T-cell (primary cell): ENCODE measurements at regions not wholly inside any gene's neighbourhood (a gene's known extent, or its start where the extent isn't known, plus 50 kb on each side); places are given as distances from the start of the nearest gene placed in this dataset.

Source experiments
- ATAC-seq, 4 experiments: fragments of 200-7000 bp in 3 of 4; fragments of 150-1000 bp in 1 of 4; cut with Tn5 transposase; replicated peaks in 1 of 4; 1 replicate in 3 of 4; 2 replicates in 1 of 4; pipeline ENCODE4 v1.10.0; 2021; ENCODE audit warnings: moderate library complexity in 3 of 4, mild to moderate bottlenecking in 2 of 4, moderate number of reproducible peaks in 1 of 4
- CTCF ChIA-PET, 2 donors: fragments of 300-600 bp; sonication (Branson Sonifier 250); formaldehyde crosslinking; loops; one replicate each; lab custom pipeline; 2022; ENCODE audit warnings: antibody characterized with exemption in 2 of 2; lab: Charles Lee
- POLR2A ChIA-PET, 2 donors: fragments of 300-600 bp; sonication (Branson Sonifier 250); formaldehyde crosslinking; loops; one replicate each; lab custom pipeline; 2022; ENCODE audit warnings: antibody characterized with exemption in 2 of 2; lab: Charles Lee
- DNase-seq, 35 experiments: peaks; one replicate each; pipeline versions ENCODE4 v3.0.0 to v3.0.0-alpha.2; 2013 to 2023
- H3K27ac ChIP-seq: one replicate; pipeline ENCODE4 v1.5.1; 2013; ENCODE audit warnings: low read length
- H3K27me3 ChIP-seq, 2 experiments: replicated peaks in 1 of 2; 1 replicate in 1 of 2; 2 replicates in 1 of 2; pipeline versions ENCODE4 v1.6.1 to v1.7.0; 2013; ENCODE audit warnings: low read length in 1 of 2, mixed read lengths in 1 of 2; ENCODE audit not compliant: control insufficient read depth in 2 of 2, insufficient read depth in 2 of 2; ENCODE audit errors: extremely low read depth in 1 of 2
- H3K36me3 ChIP-seq, 2 donors: 1 replicate in 1 of 2; 2 replicates in 1 of 2; pipeline versions ENCODE4 v1.6.1 to v1.7.0; 2013; ENCODE audit warnings: low read length in 1 of 2; ENCODE audit not compliant: control insufficient read depth in 2 of 2, insufficient read depth in 1 of 2; ENCODE audit errors: extremely low read depth in 1 of 2
- H3K4me1 ChIP-seq, 2 experiments: 1 replicate in 1 of 2; 2 replicates in 1 of 2; pipeline versions ENCODE4 v1.6.1 to v1.7.0; 2013; ENCODE audit warnings: low read length in 2 of 2, mixed read lengths in 1 of 2; ENCODE audit not compliant: insufficient read depth in 2 of 2, control insufficient read depth in 1 of 2; ENCODE audit errors: extremely low read depth in 1 of 2
- H3K4me3 ChIP-seq, 2 donors: 1 replicate in 1 of 2; 2 replicates in 1 of 2; pipeline versions ENCODE4 v1.5.1 to v1.7.0; 2013; ENCODE audit warnings: mild to moderate bottlenecking in 2 of 2, low read length in 1 of 2, moderate library complexity in 1 of 2; ENCODE audit not compliant: control insufficient read depth in 1 of 2; ENCODE audit errors: extremely low read depth in 1 of 2
- H3K9me3 ChIP-seq: 2 replicates; pipeline ENCODE4 v1.7.0; 2013
- H3K27ac Mint-ChIP-seq, 2 donors: one replicate each; pipeline ENCODE4 v1.8.0; 2020 to 2021; ENCODE audit warnings: mild to moderate bottlenecking in 2 of 2, mixed read lengths in 2 of 2
- H3K27me3 Mint-ChIP-seq, 2 donors: one replicate each; pipeline ENCODE4 v1.8.0; 2021 to 2022; ENCODE audit warnings: mixed read lengths in 2 of 2
- H3K36me3 Mint-ChIP-seq: one replicate; pipeline ENCODE4 v1.8.0; 2021; ENCODE audit warnings: mixed read lengths
- H3K4me1 Mint-ChIP-seq, 3 donors: one replicate each; pipeline ENCODE4 v1.8.0; 2020 to 2022; ENCODE audit warnings: mixed read lengths in 3 of 3, mild to moderate bottlenecking in 1 of 3
- H3K4me3 Mint-ChIP-seq, 3 donors: one replicate each; pipeline ENCODE4 v1.8.0; 2020 to 2022; ENCODE audit warnings: mild to moderate bottlenecking in 3 of 3, mixed read lengths in 3 of 3, moderate library complexity in 3 of 3
- H3K9me3 Mint-ChIP-seq, 3 donors: one replicate each; pipeline ENCODE4 v1.8.0; 2020 to 2022; ENCODE audit warnings: mixed read lengths in 3 of 3
- WGBS: methylation state at CpG from one replicate; pipeline ENCODE4 v1.1.5; 2013; ENCODE audit warnings: missing lambda C conversion rate; ENCODE audit not compliant: insufficient coverage; 5-methylcytosine and 5-hydroxymethylcytosine counted together

DNA sequence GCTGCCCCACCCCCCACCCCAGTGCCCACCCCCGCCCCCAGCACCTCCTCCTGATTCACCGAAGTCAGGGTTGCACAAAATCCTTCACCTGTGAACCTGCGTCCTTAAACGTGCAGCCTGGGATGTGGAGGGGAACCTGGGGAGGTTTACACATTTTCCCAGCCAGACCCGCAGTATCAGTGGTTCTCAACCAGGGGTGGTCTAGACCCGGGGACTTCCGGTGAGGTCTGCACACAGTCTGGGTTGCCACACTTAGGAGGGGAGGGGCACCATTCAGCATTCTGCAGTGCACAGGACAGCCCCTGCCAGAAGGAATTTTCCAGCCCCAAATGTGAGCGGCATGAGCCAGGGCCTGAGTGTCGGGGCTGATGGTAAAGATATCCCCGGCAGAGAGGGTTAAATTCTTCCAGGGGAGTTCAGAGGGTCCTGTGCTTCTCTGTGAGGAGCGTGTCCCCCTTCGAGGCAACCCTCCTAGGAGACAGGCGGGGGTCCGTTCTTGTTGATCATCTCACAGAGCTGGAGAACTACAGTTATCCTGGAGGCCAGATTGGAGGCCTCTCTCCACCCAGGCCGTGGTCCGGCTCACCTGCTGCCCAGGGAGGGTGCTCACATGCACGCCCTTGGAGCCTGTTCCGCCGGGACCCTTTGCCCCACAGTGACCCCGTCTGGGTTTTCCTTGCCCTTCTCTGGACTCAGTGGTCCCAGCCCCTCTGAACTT, 113.6 kb downstream of the SIK1 start:
- Histone ChIP-seq H3K27me3 (peaks cover 0 to 44% of the 10 kb centered on the region in 2 experiments), H3K9me3 (no peaks in the 10 kb centered on the region), H3K27ac (no peak overlapping the region), H3K36me3 (no peaks in the 10 kb centered on the region), H3K4me1 (peaks cover 0 to 4% of the 10 kb centered on the region in 2 experiments), H3K4me3 (no peak overlapping the region)
- DNase-seq = no peak
- Mint-ChIP-seq H3K36me3 (no peaks in the 10 kb centered on the region), H3K27ac (no peak overlapping the region), H3K4me1 (peaks cover 0 to 6% (median 2%) of the 10 kb centered on the region in 3 donors), H3K27me3 (peaks cover 10 to 17% of the 10 kb centered on the region in 2 donors), H3K9me3 (peaks cover 0 to 4% (median 0%) of the 10 kb centered on the region in 3 donors), H3K4me3 (no peak overlapping the region)
- POLR2A ChIA-PET = no interaction called here
- ATAC-seq = no peak
- WGBS = 89% methylated on average over 15 of the region's 20 CpGs
- CTCF ChIA-PET = no interaction called here

DNA sequence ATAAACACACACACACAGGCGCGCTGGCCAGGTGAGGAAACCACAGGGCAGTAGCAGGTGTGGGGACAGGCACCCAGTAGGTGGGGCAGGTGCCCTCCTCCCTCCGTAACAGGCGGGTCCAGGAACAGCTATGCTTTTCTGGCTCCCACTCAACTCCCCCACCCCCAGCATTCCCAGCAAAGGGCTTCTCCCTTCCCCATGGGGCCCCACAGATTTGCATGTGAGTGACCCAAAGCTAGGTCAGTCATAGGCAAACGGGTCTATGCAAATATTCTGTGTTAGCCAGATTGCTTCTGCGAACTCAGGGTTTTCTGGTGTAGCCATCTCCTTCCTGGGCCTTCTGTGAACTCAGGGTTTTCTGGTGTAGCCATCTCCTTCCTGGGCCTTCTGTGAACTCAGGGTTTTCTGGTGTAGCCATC, 114.2 kb downstream of the SIK1 start:
- ChIA-PET POLR2A (no interaction called here), CTCF (interaction anchor here in 1 of 2 donors (0.5 kb wide), 1 partner anchor 317 kb away, joined by 4 read pairs; no protein-coding TSS in a partner anchor)
- ATAC-seq (no peak), DNase-seq (no peak)
- H3K4me1 Mint-ChIP-seq = peaks cover 0 to 6% (median 2%) of the 10 kb centered on the region in 3 donors
- peaks cover 10 to 17% of the 10 kb centered on the region in 2 donors for H3K27me3 Mint-ChIP-seq
- Histone ChIP-seq H3K27ac (no peak overlapping the region), H3K9me3 (no peaks in the 10 kb centered on the region), H3K27me3 (peaks cover 0 to 40% of the 10 kb centered on the region in 2 experiments), H3K4me3 (no peak overlapping the region), H3K36me3 (no peaks in the 10 kb centered on the region), H3K4me1 (peaks cover 0 to 4% of the 10 kb centered on the region in 2 experiments)
- peaks cover 0 to 4% (median 0%) of the 10 kb centered on the region in 3 donors for H3K9me3 Mint-ChIP-seq
- no peaks in the 10 kb centered on the region for H3K36me3 Mint-ChIP-seq
- WGBS = 67% methylated on average over 4 of the region's 6 CpGs
- H3K4me3 Mint-ChIP-seq = no peak overlapping the region
- H3K27ac Mint-ChIP-seq = no peak overlapping the region

DNA sequence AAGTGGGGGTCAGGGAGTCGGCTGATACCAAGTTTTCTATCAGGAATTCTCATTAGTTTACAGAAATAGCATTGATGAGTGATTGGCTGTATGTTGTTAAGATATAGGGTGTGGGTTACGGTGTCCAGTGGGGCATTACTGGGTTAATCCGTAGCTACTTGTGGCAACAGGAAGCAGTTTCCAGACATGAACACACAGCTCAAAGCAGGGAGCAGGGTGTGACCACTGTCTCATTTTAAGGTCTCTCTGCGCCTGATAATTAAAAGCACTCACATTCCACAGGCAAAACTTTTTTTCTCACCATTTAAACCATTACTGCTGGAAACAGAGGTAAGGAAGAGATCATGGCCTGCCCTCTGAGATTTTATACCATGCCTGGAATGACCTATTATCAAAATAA, 114.9 kb downstream of the SIK1 start:
- 50% methylated on average over 1 of the region's 4 CpGs for WGBS
- no peaks in the 10 kb centered on the region for H3K9me3 ChIP-seq
- H3K4me3 ChIP-seq = no peak overlapping the region
- Mint-ChIP-seq H3K27ac (no peak overlapping the region), H3K27me3 (peaks cover 10 to 17% of the 10 kb centered on the region in 2 donors), H3K9me3 (no peaks in the 10 kb centered on the region), H3K4me1 (peaks cover 0 to 6% (median 2%) of the 10 kb centered on the region in 3 donors), H3K4me3 (no peak overlapping the region), H3K36me3 (no peaks in the 10 kb centered on the region)
- no peak overlapping the region for H3K27ac ChIP-seq
- POLR2A ChIA-PET = no interaction called here
- peaks cover 0 to 4% of the 10 kb centered on the region in 2 experiments for H3K4me1 ChIP-seq
- peaks cover 0 to 40% of the 10 kb centered on the region in 2 experiments for H3K27me3 ChIP-seq
- ATAC-seq (no peak), DNase-seq (no peak)
- H3K36me3 ChIP-seq = no peaks in the 10 kb centered on the region
- CTCF ChIA-PET = interaction anchor here in 1 of 2 donors (0.5 kb wide), 1 partner anchor 316 kb away, joined by 4 read pairs; no protein-coding TSS in a partner anchor

DNA sequence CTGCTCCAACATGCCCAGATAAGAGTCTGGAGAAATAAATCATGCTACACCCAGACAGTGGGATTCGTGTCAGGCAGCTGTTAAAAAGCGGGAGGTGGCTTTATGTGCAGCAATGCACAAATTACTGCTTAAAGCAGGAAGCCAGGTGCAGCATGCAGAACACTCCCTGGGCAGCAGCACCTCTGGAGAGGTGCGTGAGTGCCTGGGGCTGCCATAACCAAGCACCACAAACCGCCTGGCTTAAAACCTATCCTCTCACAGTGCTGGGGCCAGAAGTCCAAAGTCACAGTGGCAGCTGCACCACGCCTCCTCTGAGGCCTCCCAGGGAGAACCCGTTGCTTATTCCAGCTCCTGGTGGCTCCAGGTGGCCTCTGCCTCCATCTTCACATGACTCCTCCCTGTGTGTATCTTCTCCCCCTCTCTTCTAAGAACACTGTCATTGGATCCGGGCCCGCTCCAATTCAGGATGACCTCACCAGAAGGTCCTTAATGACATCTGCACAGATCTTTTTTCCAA, 115.6 kb downstream of the SIK1 start:
- Mint-ChIP-seq H3K9me3 (no peaks in the 10 kb centered on the region), H3K36me3 (no peaks in the 10 kb centered on the region), H3K27ac (no peak overlapping the region), H3K4me3 (no peak overlapping the region), H3K27me3 (peaks cover 7 to 17% of the 10 kb centered on the region in 2 donors), H3K4me1 (peaks cover 0 to 6% (median 4%) of the 10 kb centered on the region in 3 donors)
- Histone ChIP-seq H3K27ac (no peak overlapping the region), H3K4me3 (no peak overlapping the region), H3K27me3 (peaks cover 0 to 43% of the 10 kb centered on the region in 2 experiments), H3K9me3 (no peaks in the 10 kb centered on the region), H3K4me1 (peaks cover 0 to 4% of the 10 kb centered on the region in 2 experiments), H3K36me3 (no peaks in the 10 kb centered on the region)
- no peak for ATAC-seq
- WGBS = 81% methylated on average over 6 of the region's 8 CpGs
- ChIA-PET CTCF (no interaction called here), POLR2A (interaction anchor here in 1 of 2 donors (0.5 kb wide), 1 partner anchor 812 kb away, joined by 3 read pairs; no protein-coding TSS in a partner anchor)
- no peak for DNase-seq

DNA sequence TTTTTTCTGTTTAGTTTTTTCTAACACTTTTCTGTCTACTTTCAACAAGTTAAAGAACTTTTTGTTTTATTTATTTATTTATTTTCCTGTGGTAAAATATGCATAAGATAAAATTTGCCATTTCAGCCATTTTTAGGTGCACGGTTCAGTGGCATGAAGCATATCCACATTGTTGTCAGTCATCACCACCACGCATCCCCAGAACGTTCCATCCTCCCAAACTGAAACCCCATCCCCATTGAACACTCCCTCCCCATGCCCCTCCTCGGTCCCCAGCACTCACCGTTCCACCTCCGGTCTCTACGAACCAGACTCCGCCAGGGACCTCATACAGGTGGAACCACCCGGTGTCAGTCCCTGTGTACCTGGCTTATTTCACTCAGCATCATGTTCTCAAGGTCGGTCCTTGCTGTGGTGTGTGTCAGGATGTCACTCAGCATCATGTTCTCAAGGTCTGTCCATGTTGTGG, 118.1 kb downstream of the SIK1 start:
- H3K27me3 Mint-ChIP-seq = peaks cover 5 to 19% of the 10 kb centered on the region in 2 donors
- H3K4me1 ChIP-seq = no peaks in the 10 kb centered on the region

DNA sequence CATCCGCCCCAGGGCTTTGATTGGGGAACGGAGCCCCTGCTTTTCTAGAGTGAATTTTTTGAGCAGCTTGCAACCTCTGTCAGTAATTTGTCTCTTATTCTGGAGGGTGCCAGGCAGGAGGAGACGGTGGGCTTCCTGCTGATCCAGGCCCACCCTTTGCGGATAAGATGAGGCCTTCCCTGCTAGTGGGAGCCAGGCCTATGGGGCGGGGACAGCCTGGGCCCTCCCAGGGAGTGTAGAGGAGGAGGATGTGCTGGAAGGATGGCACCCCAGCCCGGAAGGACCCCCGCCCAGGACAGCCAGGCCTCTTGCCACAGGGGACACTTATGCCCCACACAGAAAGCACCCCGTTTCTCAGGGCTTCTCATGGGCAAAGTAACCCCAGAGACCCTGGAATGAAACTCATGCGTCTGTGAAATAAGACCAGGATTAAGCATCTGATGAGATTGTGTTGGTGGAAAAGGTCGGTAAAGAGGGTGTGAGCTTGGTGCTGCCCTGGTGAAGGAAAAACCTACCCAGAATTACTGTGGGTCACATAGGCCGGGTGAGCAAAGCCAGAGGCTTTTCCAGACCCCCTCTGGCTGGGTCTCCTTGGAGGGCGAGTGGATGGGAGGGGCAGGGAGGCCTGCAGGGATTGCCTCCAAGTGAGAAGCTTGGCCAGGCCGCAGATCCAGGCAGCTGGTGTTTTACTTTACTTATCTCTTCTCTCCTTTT, 118.7 kb downstream of the SIK1 start:
- no peak for DNase-seq
- Histone ChIP-seq H3K4me1 (no peaks in the 10 kb centered on the region), H3K36me3 (no peaks in the 10 kb centered on the region), H3K27me3 (peaks cover 0 to 28% of the 10 kb centered on the region in 2 experiments), H3K9me3 (no peaks in the 10 kb centered on the region), H3K27ac (no peak overlapping the region), H3K4me3 (no peak overlapping the region)
- H3K27ac Mint-ChIP-seq = no peak overlapping the region
- H3K4me3 Mint-ChIP-seq = no peak overlapping the region
- CTCF ChIA-PET = no interaction called here
- WGBS = 83% methylated on average over 3 of the region's 13 CpGs
- no peaks in the 10 kb centered on the region for H3K9me3 Mint-ChIP-seq
- no peak for ATAC-seq
- H3K4me1 Mint-ChIP-seq = peaks cover 0 to 2% (median 0%) of the 10 kb centered on the region in 3 donors
- no peaks in the 10 kb centered on the region for H3K36me3 Mint-ChIP-seq
- POLR2A ChIA-PET = interaction anchor here in 1 of 2 donors (0.6 kb wide), 1 partner anchor 49 kb away, joined by 3 read pairs; no protein-coding TSS in a partner anchor
- peaks cover 5 to 19% of the 10 kb centered on the region in 2 donors for H3K27me3 Mint-ChIP-seq

More for the DNA sequence above, 118.1 kb downstream of the SIK1 start:
- no peak overlapping the region for H3K4me3 ChIP-seq
- H3K27ac ChIP-seq = no peak overlapping the region
- peaks cover 0 to 2% (median 0%) of the 10 kb centered on the region in 3 donors for H3K4me1 Mint-ChIP-seq
- no peak overlapping the region for H3K4me3 Mint-ChIP-seq
- H3K36me3 Mint-ChIP-seq = no peaks in the 10 kb centered on the region
- CTCF ChIA-PET = no interaction called here
- no peak for DNase-seq
- no peaks in the 10 kb centered on the region for H3K9me3 ChIP-seq
- H3K36me3 ChIP-seq = no peaks in the 10 kb centered on the region
- H3K27me3 ChIP-seq = peaks cover 0 to 28% of the 10 kb centered on the region in 2 experiments
- H3K9me3 Mint-ChIP-seq = no peaks in the 10 kb centered on the region
- POLR2A ChIA-PET = no interaction called here
- no peak overlapping the region for H3K27ac Mint-ChIP-seq
- ATAC-seq = no peak
- WGBS = 79% methylated on average over 8 of the region's 10 CpGs
